NCI-H1092 treated with DMSO at 0.1 percent for 48 hours (cell line): ENCODE measurements at regions not wholly inside any gene's neighbourhood (a gene's known extent, or its start where the extent isn't known, plus 50 kb on each side); places are given as distances from the start of the nearest gene placed in this dataset.
"Not testable (repeated sequence)": the region's sequence is repeated elsewhere in the genome, so short reads cannot be mapped to it uniquely, and the experiment has no call there.

Source experiments
- DNase-seq: peaks from one replicate; lab custom pipeline; 2025; lab: John Stamatoyannopoulos, UW

DNA sequence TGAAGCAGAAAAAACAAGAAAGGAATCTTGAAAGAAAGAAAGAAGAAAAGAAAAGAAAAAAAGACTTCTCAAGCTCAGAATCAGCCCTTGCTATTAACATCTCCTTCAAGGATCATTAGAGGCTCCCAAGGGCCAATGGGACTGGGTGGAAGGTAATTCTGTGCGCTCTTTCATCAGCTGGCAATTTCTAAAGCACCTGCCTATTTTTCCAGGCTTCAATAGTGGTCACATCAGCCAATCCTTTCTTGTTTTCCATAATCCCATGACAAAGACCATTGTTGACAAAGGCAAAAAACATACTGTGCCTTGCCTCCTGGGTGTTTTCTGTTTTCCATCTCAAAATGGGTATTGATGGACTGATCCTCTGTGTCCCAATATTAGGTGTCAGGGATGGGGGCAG is 88.2 kb upstream of the TSC22D1 start:
- DNase-seq, result no peak

DNA sequence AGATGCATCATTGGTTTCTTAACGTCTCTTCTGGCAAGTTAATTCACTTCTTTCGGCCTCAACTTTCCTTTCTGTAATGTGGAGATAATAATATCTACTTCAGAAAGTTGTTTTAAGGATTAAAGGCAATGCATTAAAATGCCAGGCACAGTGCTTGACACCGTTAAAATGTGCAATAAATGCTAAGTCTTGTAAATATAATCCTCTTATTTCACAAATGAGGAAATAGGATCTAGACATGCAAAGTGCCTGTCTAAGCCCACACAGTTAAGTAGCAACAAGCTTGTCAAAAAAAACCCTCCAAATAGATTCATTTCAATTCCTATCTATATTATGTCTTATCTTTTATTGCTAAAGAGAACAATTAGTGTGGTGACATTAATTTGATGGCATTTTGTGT is 86.4 kb upstream of the TSC22D1 start:
- no peak for DNase-seq

DNA sequence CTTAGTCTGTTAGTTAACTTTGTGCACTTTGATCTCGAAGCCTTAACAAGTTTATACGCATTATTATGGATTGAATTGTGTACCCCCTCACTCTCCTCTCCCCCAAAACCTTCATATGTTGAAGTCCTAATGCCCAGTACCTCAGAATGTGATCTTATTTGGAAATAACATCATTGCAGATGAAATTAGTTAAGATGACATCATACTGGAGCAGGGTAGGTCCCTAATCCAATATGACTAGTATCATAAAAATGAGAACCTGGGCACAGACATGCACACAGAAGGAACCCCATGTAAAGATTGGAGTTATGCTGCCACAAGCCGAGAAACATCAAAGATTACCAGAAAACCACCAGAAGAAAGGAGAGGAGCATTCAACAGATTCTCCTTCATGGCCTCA is 85.8 kb upstream of the TSC22D1 start:
- no peak for DNase-seq

DNA sequence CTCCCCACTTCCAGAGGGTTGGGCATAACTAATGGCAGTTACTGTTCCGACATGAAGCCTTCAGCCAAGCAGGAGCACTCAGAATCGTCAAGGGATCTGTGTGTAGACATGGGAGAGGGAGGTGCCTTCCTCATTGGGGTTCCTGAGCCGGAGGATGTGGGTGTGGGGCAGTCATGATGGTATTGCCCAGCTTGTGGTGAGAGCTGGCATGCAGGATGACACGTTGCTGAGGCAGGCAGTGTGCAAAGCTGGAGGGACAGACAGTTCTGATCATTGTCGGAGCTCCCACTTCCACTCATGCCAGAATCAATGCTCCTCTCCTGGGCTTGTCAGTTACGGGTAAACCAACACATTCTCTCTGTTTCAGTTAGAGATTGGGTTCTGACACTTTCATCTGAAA is 83.9 kb upstream of the TSC22D1 start:
- no peak for DNase-seq

DNA sequence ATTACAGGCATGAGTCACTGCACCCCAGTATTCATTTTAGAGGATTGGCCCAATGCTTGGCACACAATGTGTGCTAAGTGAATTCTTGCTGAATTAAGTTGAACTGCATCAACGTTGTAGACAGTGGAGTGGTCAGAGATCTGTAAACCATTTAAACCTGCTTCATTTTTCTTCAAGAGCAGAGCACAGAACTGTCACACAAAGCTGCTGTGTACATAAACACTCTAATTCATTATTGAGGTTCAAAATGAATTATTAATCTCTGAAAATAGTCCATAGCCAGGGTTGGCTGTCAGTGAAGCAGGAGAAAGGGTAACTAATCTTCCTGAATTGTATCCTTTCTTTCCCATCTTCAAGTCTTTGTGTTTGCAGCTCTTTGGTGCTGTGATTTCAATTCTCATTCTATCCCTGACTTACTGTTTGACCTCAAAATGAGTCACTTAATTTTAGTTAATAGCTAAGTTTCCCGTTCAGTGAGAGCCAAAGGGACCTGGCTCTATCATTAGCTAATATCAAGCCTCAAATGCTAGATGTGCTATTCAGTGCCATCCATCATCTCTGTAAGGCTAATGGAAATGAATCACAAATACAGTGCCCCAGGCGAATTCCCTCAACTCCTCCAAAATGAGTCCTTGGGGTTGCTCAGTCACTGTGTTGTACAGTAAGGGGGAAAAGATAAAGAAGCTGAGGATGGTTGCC is 77.0 kb upstream of the TSC22D1 start:
- DNase-seq, result no peak

DNA sequence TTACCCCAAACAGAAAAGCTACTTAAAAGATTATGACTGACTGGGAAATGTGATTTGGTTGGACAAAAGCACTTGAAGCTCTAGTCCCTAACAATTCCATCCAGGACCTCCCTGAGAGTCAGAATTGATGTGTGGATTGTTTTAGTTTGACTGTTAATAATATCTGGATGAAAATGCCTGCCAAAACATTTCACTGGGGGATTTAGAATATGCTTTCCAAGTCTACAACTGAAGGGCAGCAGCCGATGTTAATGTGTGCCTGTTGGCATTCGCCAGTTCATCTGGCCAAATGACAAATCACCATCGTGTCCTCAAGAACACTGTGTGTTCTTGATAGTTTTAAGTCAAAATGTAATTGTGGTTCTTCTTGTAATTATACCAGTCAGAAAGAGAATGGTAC is 76.0 kb upstream of the TSC22D1 start:
- DNase-seq, result no peak

DNA sequence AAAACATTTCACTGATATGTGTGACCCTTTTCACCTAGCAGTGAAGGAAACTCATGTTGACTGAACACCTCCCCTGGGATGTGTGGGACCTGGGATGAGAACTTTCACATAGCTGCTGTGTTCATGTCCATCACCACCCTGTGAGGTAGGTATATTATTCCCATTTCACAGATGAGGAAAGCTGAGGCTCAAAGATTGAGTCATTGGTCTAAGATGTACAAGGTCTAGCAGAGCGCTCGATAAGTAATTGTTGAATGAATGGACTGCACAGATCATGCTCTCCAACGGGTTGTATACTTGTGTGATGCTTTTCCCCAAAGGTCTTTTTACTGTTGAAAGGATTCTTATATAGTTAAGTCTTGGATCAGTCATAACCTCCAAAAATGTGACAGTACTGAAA is 75.6 kb upstream of the TSC22D1 start:
- DNase-seq, result no peak

DNA sequence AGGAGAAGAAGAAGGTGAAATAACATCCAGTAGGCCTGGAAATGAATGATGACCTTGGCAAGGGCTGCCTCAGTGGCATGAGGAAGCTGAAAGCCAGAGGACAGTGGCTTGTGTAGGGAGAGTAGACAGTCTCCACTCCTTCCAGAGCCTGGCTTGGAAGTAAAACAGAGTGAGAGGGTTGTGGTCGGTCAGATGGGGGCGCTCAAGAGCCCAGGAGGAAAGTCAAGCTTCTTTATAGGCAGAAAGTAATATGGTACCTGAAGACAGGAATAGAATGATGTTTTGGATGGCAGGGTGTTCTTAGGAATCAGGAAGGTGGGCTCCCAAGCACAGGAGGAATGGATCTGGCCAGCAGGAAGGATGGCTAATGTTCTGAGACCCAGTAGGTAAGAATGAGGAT is 75.1 kb upstream of the TSC22D1 start:
- DNase-seq, result no peak

DNA sequence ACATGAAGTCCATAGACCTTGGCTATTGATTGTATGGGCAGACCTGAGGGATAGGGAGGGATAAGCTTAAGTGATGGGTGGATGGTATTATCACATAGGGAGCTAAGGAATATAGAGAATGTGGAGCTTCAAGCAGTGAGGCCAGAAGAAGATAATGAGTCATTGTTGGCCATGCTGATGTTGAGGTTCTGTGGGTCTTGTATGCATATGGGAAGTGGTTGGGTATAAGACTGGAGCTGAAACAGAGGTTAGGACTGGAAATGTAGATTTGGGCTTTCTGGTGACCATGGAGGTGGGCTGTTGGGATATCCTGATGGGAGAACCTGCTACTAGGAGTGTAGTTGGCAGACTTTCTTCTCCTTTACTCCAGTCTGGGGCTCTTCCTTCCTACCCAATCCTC is 73.7 kb upstream of the TSC22D1 start:
- DNase-seq, result no peak

DNA sequence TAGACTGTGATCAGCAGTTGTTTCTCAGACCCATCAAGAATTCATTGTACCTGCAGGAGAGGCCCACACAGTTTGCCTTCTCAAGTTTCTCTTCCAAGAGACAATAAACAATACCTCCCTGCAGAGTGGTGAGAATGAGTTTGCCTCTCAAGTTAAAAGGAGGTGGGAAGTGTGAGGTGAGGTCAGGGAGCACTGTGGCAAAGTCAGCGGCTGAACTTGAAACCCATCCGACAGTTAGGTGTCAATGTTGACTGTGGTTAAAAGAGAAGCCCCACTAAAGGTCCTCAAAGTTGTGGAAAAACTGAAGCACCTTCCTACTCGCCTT is 72.9 kb upstream of the TSC22D1 start:
- no peak for DNase-seq

DNA sequence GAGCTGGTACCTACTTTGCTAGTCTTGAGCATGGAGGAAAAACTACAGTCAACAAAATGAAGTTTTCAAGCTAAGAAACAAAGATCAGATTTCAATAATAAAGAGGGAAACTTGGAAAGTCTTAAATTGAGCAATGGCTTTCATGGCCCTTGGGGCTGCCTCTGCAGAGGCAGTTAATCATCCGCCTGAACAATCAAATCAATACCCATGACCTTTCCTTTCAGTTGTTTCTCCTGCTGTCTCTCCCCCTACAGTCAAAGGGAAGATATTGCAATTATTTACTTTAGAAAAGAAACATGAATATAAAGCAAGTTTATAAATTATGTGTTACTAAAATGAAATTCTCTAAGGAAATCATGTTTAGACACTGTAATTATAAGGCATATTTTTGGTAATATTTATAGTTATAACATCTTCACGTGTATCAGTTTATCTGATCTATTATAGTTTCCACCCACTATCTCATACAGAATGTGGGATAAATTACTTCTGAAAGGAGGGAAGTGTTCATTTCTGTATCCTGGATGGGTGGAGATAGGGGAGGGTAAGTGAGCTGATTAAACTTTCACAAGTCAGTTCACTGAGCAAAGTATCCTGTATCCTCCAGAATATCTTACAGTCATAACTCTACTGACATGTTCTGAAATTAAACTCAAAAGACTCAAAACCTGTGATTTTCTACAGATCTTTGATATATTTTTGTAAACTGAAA is 72.4 kb upstream of the TSC22D1 start:
- no peak for DNase-seq

DNA sequence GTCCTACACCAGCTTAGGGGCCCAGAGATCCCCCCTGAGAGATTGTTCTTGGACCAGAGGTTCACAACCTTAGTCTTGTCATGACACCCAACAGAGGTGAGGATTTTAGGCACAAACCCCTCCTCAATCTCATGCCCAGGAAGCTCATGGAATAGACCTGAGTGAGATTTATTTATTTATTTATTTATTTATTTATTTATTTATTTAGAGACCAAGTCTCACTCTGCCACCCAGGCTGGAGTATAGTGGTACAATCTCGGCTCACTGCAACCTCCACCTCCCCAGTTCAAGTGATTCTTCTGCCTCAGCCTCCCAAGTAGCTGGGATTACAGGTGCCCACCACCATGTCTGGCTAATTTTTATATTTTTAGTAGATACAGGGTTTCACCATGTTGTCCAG is 71.4 kb upstream of the TSC22D1 start:
- DNase-seq, result not testable (repeated sequence)

DNA sequence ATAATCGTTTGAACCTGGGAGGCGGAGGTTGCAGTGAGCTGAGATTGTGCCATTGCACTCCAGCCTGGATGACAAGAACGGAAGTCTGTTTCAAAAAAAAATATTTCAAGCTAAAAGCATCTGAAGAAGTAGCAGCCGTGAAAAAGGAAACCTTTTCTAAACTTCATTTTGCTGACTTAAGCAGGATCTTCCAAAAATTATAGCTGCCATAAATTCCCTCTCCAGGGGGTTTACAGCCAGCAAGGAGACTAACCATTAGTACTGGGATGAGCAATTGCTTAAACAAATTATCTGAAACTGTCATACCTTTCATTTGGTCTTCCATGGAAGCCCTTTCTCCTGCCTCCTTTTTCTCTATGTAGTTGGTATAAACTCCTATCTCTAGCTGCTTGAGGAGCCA is 69.9 kb upstream of the TSC22D1 start:
- DNase-seq, result no peak

DNA sequence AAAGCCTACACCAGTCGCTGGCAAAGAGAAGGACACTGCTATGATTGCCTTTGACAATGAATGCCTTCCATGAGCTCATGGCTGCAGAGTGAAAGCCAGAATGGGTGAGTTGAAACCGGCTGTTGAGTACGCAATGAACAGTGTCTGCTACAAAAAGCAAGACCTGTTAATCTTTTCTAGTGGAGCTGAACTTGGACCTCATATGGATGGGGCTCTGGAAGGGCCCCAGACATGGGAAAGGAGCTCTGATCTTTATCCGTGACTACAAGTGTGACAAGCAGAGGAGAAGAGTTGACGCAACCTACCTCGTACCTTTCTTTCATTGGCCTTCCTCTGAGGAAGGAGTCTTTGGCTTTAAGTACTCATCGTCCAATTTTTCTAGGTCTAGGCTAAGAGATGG is 67.1 kb upstream of the TSC22D1 start:
- DNase-seq, result no peak

DNA sequence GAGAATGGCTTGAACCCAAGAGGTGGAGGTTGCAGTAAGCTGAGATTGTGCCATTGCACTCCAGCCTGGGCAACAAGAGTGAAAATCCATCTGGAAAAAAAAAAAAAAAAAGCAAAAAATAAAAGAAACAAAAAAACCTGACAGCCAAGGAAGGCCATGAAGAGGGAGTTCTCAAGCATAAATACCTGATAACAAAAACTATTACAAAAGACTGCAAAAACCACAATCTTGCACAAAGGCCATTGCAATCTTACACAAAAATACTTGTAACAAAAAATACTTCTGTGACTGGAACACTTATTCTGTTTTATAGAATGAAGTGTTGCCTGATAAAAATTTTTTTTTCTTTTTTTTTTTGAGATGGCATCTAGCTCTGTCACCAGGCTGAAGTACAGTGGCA is 61.5 kb upstream of the TSC22D1 start:
- DNase-seq, result no peak

DNA sequence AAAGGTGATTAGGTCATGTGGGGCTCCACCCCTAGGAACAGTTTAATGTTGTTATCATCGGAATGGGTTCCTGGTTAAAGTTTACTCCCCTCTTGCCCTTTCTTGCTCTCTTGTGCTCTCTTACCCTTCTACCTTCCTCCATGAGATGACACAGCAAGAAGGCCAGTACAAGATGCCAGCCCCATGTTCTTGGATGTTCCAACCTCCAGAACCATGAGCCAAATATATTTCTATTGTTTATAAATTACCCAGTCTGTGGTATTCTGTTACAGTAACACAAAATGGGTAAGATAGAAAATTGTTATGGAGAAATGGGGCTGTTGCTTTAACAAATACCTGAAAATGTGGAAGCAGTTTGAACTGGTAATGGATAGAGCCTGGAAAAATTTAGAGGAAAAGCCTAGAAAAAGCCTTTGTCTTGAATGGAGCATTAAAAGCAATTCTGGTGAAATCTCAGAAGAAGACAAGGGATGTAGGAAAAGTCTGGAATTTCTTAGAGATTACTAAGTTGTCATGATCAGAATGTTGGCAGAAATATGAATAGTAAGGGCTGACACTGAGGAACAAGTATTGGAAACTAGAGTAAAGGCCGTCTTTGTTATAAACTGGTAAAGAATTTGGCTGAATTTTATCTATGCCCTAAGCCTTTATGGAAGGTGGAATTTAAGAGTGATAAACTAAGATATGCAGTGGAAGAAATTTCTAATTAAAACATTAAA is 53.5 kb upstream of the TSC22D1 start:
- DNase-seq, result no peak

DNA sequence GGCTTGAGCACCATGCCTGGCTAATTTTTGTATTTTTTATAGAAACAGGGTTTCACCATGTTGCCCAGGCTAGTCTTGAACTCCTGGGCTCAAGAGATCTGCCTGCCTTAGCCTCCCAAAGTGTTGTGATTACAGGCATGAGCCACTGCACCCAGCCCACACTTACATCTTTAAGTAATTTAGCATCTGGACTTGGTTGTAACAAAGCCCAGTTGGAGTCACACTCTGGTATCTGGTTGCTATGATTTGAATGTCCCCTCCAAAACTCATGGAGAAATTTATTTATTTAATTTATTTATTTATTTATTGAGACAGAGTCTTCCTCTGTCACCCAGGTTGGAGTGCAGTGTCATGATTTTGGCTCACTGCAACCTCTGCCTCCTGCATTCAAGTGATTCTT is 52.7 kb upstream of the TSC22D1 start:
- not testable (repeated sequence) for DNase-seq

DNA sequence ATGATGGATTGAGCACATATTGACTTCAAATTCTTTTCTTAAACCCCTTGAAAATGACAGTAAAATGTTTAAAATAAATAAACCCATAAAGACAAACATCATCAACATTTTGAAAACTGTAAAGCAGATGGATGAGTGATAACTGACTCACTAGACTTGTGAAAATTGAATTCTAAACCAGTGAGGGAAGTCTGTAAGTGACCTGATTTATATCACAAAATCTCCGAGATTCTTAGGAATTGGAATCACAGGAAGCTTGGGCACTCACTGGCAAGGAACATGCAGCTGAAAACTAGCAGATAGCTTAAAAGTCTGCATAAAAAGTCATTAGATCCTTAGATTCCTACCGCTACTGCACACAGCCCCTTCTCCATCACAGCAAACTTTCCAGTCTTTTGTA is 51.3 kb upstream of the TSC22D1 start:
- DNase-seq, result no peak

DNA sequence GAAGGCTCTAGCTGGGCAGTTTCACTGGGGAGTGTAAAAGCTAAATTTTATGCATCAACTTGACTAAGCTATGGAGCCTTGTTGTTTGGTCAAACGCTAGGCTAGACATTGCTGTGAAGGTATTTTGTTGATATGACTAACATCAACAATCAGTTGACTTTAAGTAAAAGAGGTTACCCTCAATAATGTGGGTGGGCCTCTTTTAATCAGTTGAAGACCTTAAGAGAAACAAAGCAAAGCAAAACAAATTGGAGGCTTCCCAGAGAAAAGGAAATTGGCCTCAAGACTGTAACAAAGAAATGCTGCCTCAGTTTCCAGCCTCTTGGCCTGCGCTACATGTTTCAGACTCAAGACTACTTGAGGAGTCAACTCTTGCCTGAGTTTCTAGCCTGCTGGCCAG is 50.0 kb upstream of the TSC22D1 start:
- no peak for DNase-seq
